GM12878 (cell line): ENCODE measurements at regions not wholly inside any gene's neighbourhood (a gene's known extent, or its start where the extent isn't known, plus 50 kb on each side); places are given as distances from the start of the nearest gene placed in this dataset.

Experiments used
- ATAC-seq: fragments of 200-7000 bp; cut with Tn5 transposase; 3 replicates; pipeline ENCODE4 v1.9.1; 2020; ENCODE audit warnings: mild to moderate bottlenecking, moderate library complexity
- BruUV-seq: library from RNA; stranded (reverse); fragments of 400-500 nt; replicated peaks from 2 replicates; lab custom pipeline; 2021; lab: Mats Ljungman, UMichigan
- CTCF ChIA-PET: fragments of 300-600 bp; sonication (Branson Sonifier 250); formaldehyde crosslinking; extraction: SDS; loops from one replicate; lab custom pipeline; 2021; ENCODE audit warnings: inconsistent platforms; lab: Yijun Ruan, JAX
- POLR2A ChIA-PET: fragments of 350-600 bp; formaldehyde crosslinking; extraction: SDS; loops from one replicate; lab custom pipeline; 2021; ENCODE audit warnings: inconsistent platforms; lab: Charles Lee
- RAD21 ChIA-PET: fragments of 300-600 bp; sonication (Branson Sonifier 250); formaldehyde crosslinking; loops from one replicate; lab custom pipeline; 2023; ENCODE audit warnings: antibody characterized with exemption; ENCODE audit not compliant: unreplicated experiment; lab: Charles Lee
- SMC1A ChIA-PET: fragments of 300-600 bp; sonication (Branson Sonifier 250); formaldehyde crosslinking; loops from one replicate; lab custom pipeline; 2023; ENCODE audit not compliant: unreplicated experiment, uncharacterized antibody; lab: Charles Lee
- DNase-seq: peaks from one replicate; pipeline ENCODE4 v3.0.0-alpha.2; 2011; ENCODE audit warnings: low read depth, low spot score
- FAIRE-seq: peaks from 3 replicates; lab custom pipeline; 2011; peaks lifted over from hg19 to GRCh38; lab: Jason Lieb, UNC
- H2AFZ ChIP-seq: 2 replicates; pipeline ENCODE4 v1.6.0; 2011; ENCODE audit warnings: low read depth, low read length, control low read depth; ENCODE audit not compliant: control insufficient read depth
- H3K27ac ChIP-seq: 2 replicates; pipeline ENCODE4 v1.5.1; 2011; ENCODE audit warnings: control low read depth; ENCODE audit not compliant: control insufficient read depth, insufficient read depth
- H3K27me3 ChIP-seq, 2 experiments: replicated peaks in 1 of 2; 2 replicates each; pipeline versions ENCODE4 v1.6.0 to v1.6.1; 2011; ENCODE audit warnings: low read length in 1 of 2; ENCODE audit not compliant: control insufficient read depth in 2 of 2, insufficient read depth in 2 of 2
- H3K36me3 ChIP-seq, 2 experiments: 2 replicates each; pipeline ENCODE4 v1.5.1; 2011; ENCODE audit warnings: low read length in 1 of 2; ENCODE audit not compliant: control insufficient read depth in 2 of 2, insufficient read depth in 2 of 2
- H3K4me1 ChIP-seq: 2 replicates; pipeline ENCODE4 v1.6.1; 2011; ENCODE audit warnings: mild to moderate bottlenecking, low read length, moderate library complexity, mixed read lengths; ENCODE audit not compliant: control insufficient read depth, insufficient read depth
- H3K4me2 ChIP-seq: 2 replicates; pipeline ENCODE4 v1.6.0; 2011; ENCODE audit warnings: control low read depth; ENCODE audit not compliant: control insufficient read depth, insufficient read depth
- H3K4me3 ChIP-seq: fragments of 200-600 bp; sonication (generic); 2 replicates; pipeline ENCODE4 v1.5.1; 2016
- H3K79me2 ChIP-seq: 2 replicates; pipeline ENCODE4 v1.6.0; 2011; ENCODE audit warnings: low read length; ENCODE audit not compliant: control insufficient read depth, insufficient read depth
- H3K9ac ChIP-seq: 2 replicates; pipeline ENCODE4 v1.8.0; 2011; ENCODE audit warnings: low read length, control low read depth, mixed read lengths; ENCODE audit not compliant: control insufficient read depth, insufficient read depth
- H3K9me3 ChIP-seq: replicated peaks from 3 replicates; pipeline ENCODE4 v1.5.1; 2011; ENCODE audit warnings: mild to moderate bottlenecking, low read length; ENCODE audit not compliant: control insufficient read depth, insufficient read depth
- H4K20me1 ChIP-seq: 2 replicates; pipeline ENCODE4 v1.6.0; 2011; ENCODE audit not compliant: control insufficient read depth, insufficient read depth
- CREB1 ChIP-seq: IDR thresholded peaks from 2 replicates; pipeline ENCODE4 v1.6.1; 2012; ENCODE audit warnings: low read depth, mild to moderate bottlenecking, inconsistent platforms
- KAT2A ChIP-seq: conservative IDR thresholded peaks from 2 replicates; pipeline ENCODE4 v1.6.1; 2011; ENCODE audit warnings: low read depth, low read length; ENCODE audit not compliant: control insufficient read depth
- KDM1A ChIP-seq: fragments of 200-600 bp; sonication (generic); IDR thresholded peaks from 2 replicates; pipeline ENCODE4 v1.6.1; 2016; ENCODE audit warnings: borderline replicate concordance
- MYB ChIP-seq: fragments of 150-350 bp; IDR thresholded peaks from 2 replicates; pipeline ENCODE4 v1.6.1; 2014; ENCODE audit warnings: mild to moderate bottlenecking, low read depth, low read length, borderline replicate concordance
- NBN ChIP-seq: fragments of 450-650 bp; IDR thresholded peaks from 2 replicates; pipeline ENCODE4 v1.6.1; 2016
- SMAD1 ChIP-seq: fragments of 450-650 bp; IDR thresholded peaks from 2 replicates; pipeline ENCODE4 v1.6.1; 2018; ENCODE audit warnings: mild to moderate bottlenecking, low read depth; ENCODE audit not compliant: partially characterized antibody
- SMARCA5 ChIP-seq: fragments of 450-650 bp; IDR thresholded peaks from 2 replicates; pipeline ENCODE4 v1.6.1; 2017; ENCODE audit warnings: mild to moderate bottlenecking
- SREBF1 ChIP-seq: IDR thresholded peaks from 2 replicates; pipeline ENCODE4 v1.6.1; 2012; ENCODE audit warnings: mild to moderate bottlenecking, low read length
- STAT3 ChIP-seq: IDR thresholded peaks from 2 replicates; pipeline ENCODE4 v1.6.1; 2011; ENCODE audit warnings: low read depth, low read length, improper control_type of control experiment
- SUPT20H ChIP-seq: IDR thresholded peaks from 2 replicates; pipeline ENCODE4 v1.6.1; 2011; ENCODE audit warnings: low read depth, mild to moderate bottlenecking, low read length, moderate library complexity, borderline replicate concordance; ENCODE audit not compliant: control insufficient read depth
- TCF3 ChIP-seq: IDR thresholded peaks from 2 replicates; pipeline ENCODE4 v1.6.1; 2012; ENCODE audit warnings: low read depth, mild to moderate bottlenecking, low read length, borderline replicate concordance; ENCODE audit not compliant: insufficient read depth
- YBX1 ChIP-seq: fragments of 450-650 bp; IDR thresholded peaks from 2 replicates; pipeline ENCODE4 v1.6.1; 2016; ENCODE audit warnings: antibody characterized with exemption
- YY1 ChIP-seq: IDR thresholded peaks from 2 replicates; pipeline ENCODE4 v1.6.1; 2011; ENCODE audit warnings: low read depth, mild to moderate bottlenecking, low read length
- ZBED1 ChIP-seq: IDR thresholded peaks from 2 replicates; pipeline ENCODE4 v1.6.1; 2016; ENCODE audit warnings: borderline replicate concordance
- ZNF217 ChIP-seq: fragments of 450-650 bp; IDR thresholded peaks from 2 replicates; pipeline ENCODE4 v1.6.1; 2017; ENCODE audit warnings: antibody characterized with exemption, mild to moderate bottlenecking
- ZNF622 ChIP-seq: fragments of 450-650 bp; IDR thresholded peaks from 2 replicates; pipeline ENCODE4 v1.6.1; 2017; ENCODE audit warnings: mild to moderate bottlenecking, inconsistent platforms
- WGBS: methylation state at CpG from one replicate; pipeline ENCODE4 v1.1.6; 2016; ENCODE audit warnings: low lambda C conversion rate; ENCODE audit not compliant: insufficient replicate concordance, insufficient coverage; ENCODE audit errors: missing lambda C conversion rate; 5-methylcytosine and 5-hydroxymethylcytosine counted together
- in situ Hi-C: fragments of 300-500 bp; cut with MboI; formaldehyde crosslinking; loops from 9 replicates; pipeline ENCODE4 v1.14.3; 2018; ENCODE audit warnings: mixed read lengths
- intact Hi-C: fragments of 100-400 bp; cut with micrococcal nuclease; formaldehyde crosslinking; loops from one replicate; pipeline ENCODE4 v1.14.2; 2022; ENCODE audit not compliant: unreplicated experiment
- TF ChIP-seq, protein P1 (sequence below): IDR thresholded peaks from 2 replicates; pipeline ENCODE4 v1.6.1; 2011; ENCODE audit warnings: borderline replicate concordance, low read depth, mild to moderate bottlenecking, moderate library complexity, low read length; ENCODE audit not compliant: insufficient read depth, poor library complexity, severe bottlenecking
- TF ChIP-seq, protein P2 (sequence below): IDR thresholded peaks from 2 replicates; pipeline ENCODE4 v1.6.1; 2011; ENCODE audit warnings: mild to moderate bottlenecking, low read depth, low read length, moderate library complexity; ENCODE audit not compliant: insufficient replicate concordance

DNA sequence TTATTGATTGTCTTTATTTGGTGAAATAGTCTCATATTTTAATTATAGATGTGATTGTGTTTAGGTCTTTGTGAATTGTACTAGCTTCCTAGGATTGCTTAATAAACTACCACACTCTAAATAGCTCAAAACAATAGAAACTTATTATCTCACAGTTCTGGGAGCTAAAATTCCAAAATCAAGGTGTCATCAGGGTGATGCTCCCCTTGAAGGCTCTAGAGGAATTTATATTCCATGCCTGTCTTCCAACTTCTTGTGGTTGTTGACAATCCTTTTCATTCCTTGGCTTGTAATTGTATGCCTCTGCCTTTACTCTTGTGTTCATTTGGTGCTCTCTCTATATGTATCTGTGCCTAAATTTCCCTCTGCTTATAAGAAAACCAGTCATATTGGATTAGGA is 155.3 kb upstream of the AKR1E2 start (continued):
- TF ChIP-seq SREBF1 (no peak), SMAD1 (no peak), ZNF217 (no peak), SMARCA5 (no peak), CREB1 (no peak), TCF3 (no peak), STAT3 (no peak), MYB (no peak)
- TF ChIP-seq, all 136 proteins: peak for 0

DNA sequence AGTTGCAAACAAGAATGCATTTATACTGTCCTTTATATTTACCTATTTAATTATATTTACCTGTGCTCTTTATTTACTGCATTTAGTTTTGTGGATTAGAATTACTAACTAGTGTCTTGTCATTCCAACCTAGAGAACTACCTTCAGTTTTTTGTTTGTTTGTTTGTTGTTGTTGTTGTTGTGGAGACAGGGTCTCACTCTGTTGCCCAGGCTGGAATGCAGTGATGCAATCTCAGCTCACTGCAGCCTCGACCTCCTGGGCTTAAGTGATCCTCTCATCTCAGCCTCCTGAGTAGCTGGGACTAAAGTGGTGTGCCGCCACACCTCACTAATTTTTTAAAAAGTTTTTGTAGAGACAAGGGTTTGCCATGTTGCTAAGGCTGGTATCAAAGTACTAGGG is 156.4 kb upstream of the AKR1E2 start:
- no peaks in the 10 kb centered on the region for H3K79me2 ChIP-seq
- no peaks in the 10 kb centered on the region for H3K36me3 ChIP-seq
- 38% methylated on average over 2 of the region's 2 CpGs for WGBS
- CTCF ChIA-PET: interaction anchor here (1.8 kb wide), 1 partner anchor 12 kb away, joined by 10 read pairs; no protein-coding TSS in a partner anchor
- in situ Hi-C loops (loop anchor here (10.0 kb wide), 1 partner anchor 1425 kb away; no protein-coding TSS in a partner anchor), intact Hi-C loops (no loop called here)
- no peaks in the 10 kb centered on the region for H3K27me3 ChIP-seq
- H4K20me1 ChIP-seq: no peaks in the 10 kb centered on the region
- H3K9me3 ChIP-seq: no peaks in the 10 kb centered on the region
- RAD21 ChIA-PET: no interaction called here
- POLR2A ChIA-PET: no interaction called here
- H3K4me2 ChIP-seq: no peak overlapping the region
- no TSS peak for BruUV-seq
- H2AFZ ChIP-seq: no peak overlapping the region
- TF ChIP-seq, protein P1, sequence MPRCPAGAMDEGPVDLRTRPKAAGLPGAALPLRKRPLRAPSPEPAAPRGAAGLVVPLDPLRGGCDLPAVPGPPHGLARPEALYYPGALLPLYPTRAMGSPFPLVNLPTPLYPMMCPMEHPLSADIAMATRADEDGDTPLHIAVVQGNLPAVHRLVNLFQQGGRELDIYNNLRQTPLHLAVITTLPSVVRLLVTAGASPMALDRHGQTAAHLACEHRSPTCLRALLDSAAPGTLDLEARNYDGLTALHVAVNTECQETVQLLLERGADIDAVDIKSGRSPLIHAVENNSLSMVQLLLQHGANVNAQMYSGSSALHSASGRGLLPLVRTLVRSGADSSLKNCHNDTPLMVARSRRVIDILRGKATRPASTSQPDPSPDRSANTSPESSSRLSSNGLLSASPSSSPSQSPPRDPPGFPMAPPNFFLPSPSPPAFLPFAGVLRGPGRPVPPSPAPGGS: no peak
- no peak for TF ChIP-seq STAT3
- TF ChIP-seq KDM1A: no peak
- no peak for TF ChIP-seq KAT2A
- no peak for TF ChIP-seq NBN
- TF ChIP-seq, protein P2, sequence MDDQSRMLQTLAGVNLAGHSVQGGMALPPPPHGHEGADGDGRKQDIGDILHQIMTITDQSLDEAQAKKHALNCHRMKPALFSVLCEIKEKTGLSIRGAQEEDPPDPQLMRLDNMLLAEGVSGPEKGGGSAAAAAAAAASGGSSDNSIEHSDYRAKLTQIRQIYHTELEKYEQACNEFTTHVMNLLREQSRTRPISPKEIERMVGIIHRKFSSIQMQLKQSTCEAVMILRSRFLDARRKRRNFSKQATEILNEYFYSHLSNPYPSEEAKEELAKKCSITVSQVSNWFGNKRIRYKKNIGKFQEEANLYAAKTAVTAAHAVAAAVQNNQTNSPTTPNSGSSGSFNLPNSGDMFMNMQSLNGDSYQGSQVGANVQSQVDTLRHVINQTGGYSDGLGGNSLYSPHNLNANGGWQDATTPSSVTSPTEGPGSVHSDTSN: no peak
- TF ChIP-seq YBX1: no peak
- no peak for TF ChIP-seq ZNF622
- TF ChIP-seq YY1: no peak
- no peak for TF ChIP-seq ZNF217
- TF ChIP-seq SUPT20H: no peak
- TF ChIP-seq CREB1: no peak
- no peak for TF ChIP-seq ZBED1
- ATAC-seq (no peak), DNase-seq (no peak), FAIRE-seq (no peak)
- SMC1A ChIA-PET: interaction anchor here (0.5 to 1.2 kb wide), 2 partner anchors 12 to 929 kb away, joined by 3 read pairs; no protein-coding TSS in a partner anchor
- H3K4me1 ChIP-seq: no peaks in the 10 kb centered on the region
- no peak overlapping the region for H3K27ac ChIP-seq
- H3K9ac ChIP-seq: no peak overlapping the region
- no peak overlapping the region for H3K4me3 ChIP-seq
